ENCODE measurements at regions not wholly inside any gene's neighbourhood (a gene's known extent, or its start where the extent isn't known, plus 50 kb on each side); places are given as distances from the start of the nearest gene placed in this dataset.
"Not testable (repeated sequence)": the region's sequence is repeated elsewhere in the genome, so short reads cannot be mapped to it uniquely, and the experiment has no call there.

- not testable (repeated sequence) for TF ChIP-seq ZNF384 (IDR thresholded peaks at IDR 0.05); BHLHE40 (IDR thresholded peaks at IDR 0.05; ENCODE audit: borderline replicate concordance); ELF4 (IDR thresholded peaks at IDR 0.05); SUZ12 (IDR thresholded peaks at IDR 0.05); FOXM1 (IDR thresholded peaks at IDR 0.05; ENCODE audit: borderline replicate concordance); FOXA1 (IDR thresholded peaks at IDR 0.05); NFRKB (IDR thresholded peaks at IDR 0.05); L3MBTL2 (conservative IDR thresholded peaks at IDR 0.05); PKNOX1 (IDR thresholded peaks at IDR 0.05); CTBP1 (IDR thresholded peaks at IDR 0.05; ENCODE audit: borderline replicate concordance); ARNT (IDR thresholded peaks at IDR 0.05); LEF1 (IDR thresholded peaks at IDR 0.05; ENCODE audit: borderline replicate concordance); HDGF (IDR thresholded peaks at IDR 0.05; ENCODE audit: borderline replicate concordance); SP1 (IDR thresholded peaks at IDR 0.05)
These were observed 109.5 kb downstream of the AKAP11 start for GRCh38 chr13:42381426-42381825.

All from HEK293T (cell line).